HG03342 (cell line): ENCODE measurements at regions not wholly inside any gene's neighbourhood (a gene's known extent, or its start where the extent isn't known, plus 50 kb on each side); places are given as distances from the start of the nearest gene placed in this dataset.

Experiments
- ATAC-seq: cut with Tn5 transposase; IDR thresholded peaks from one replicate; pipeline ENCODE4 v1.9.1; 2021; ENCODE audit warnings: mild to moderate bottlenecking, moderate library complexity; ENCODE audit not compliant: unreplicated experiment

- ATAC-seq, result no peak
Measured at GRCh38 chr1:56320464-56321149, 258.8 kb downstream of the PLPP3 start.

GRCh38 chr1:56317722-56318121 lies 261.6 kb downstream of the PLPP3 start:
- no peak for ATAC-seq

DNA sequence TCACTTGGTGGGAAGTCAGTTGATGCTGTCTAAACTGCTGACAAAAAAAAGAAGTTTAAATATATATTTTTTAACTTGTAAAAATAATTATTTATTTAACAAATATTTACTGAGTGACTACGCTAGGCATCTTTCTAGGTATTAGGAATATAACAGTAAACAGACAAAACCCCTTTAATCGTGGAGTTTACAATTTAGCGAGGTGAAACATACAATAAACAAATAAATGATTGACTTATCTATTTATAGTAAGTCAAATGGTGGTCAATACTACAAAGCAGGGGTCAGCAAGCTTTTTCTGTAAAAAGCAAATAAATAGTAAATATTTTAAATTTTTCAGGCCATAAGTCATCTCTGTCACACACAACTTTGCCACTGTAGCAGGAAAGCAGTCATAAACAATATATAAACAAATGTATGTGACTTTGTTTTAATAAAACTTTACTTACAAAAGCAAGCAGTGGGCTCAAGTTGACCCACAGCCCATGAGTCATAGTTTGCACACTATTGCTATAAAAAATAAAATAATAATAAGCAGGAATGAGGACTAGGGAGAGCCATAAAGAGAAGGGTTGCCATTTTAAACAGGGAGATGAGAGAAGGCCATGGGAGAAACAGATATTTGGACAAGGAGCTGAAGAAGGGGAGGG lies 263.9 kb downstream of the PLPP3 start:
- ATAC-seq, result no peak

- ATAC-seq, result no peak
Measured at GRCh38 chr1:56313560-56313959, 265.8 kb downstream of the PLPP3 start.

DNA sequence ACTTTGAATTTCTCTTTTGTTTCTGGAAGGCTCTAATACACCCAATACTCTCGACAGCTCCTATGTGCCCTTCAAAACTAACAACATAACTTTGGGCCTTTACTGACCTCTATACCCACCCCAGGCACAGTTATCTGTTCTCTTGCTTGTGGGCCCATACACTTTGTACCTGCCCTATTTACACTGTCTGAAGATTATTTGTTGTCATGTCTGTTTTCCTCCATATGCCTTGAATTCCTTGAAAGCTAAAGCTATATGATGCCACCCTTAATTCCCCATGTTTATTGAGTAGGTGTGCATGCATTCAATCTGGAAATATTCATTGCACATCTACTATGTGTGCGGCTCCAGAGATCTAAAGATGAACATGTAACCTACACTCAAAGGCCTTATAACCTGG lies 267.6 kb downstream of the PLPP3 start:
- no peak for ATAC-seq

DNA sequence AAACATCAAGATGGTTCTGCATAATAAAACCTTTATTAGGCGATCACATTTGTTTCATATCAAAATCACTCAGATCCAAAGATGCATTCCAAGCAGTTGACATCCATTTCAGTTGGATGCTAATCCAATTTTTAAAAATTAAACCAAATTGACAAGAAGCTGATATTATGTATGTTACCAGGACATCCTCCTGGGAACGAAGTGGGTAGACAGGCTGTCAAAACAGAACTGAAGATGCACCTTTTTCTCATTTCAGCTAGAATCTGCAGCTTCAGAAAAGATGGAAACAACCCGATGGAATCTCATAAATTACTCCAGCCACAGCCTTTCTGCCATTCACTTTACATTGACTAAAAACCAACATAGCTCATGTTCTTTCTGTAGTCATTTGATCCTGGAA lies 268.4 kb downstream of the PLPP3 start:
- ATAC-seq, result no peak

- no peak for ATAC-seq
Measured at GRCh38 chr1:56309065-56309464, 270.3 kb downstream of the PLPP3 start.

- no peak for ATAC-seq
Measured at GRCh38 chr1:56304975-56305374, 274.4 kb downstream of the PLPP3 start.

- no peak for ATAC-seq
Measured at GRCh38 chr1:56303805-56304204, 275.6 kb downstream of the PLPP3 start.

DNA sequence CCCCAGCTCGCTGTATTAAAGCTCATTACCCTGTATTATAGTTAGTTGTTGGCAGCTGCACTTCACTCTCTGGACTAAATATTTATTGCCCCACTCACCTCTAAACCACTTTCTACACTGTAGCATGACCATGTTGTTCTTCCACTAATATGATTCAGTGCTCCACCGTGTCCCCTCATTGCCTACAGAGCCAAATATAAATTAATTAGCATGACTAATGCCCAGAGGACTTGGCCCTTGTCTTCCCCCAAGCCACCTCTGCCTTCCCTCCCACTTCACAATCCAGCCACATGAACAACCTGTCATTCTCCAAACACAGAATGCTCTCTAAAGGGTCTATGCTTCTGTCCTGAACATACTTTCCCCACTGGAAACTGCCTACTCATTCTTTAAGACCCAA lies 276.5 kb downstream of the PLPP3 start:
- ATAC-seq, result no peak

- no peak for ATAC-seq
Measured at GRCh38 chr1:56301791-56302190, 277.6 kb downstream of the PLPP3 start.

DNA sequence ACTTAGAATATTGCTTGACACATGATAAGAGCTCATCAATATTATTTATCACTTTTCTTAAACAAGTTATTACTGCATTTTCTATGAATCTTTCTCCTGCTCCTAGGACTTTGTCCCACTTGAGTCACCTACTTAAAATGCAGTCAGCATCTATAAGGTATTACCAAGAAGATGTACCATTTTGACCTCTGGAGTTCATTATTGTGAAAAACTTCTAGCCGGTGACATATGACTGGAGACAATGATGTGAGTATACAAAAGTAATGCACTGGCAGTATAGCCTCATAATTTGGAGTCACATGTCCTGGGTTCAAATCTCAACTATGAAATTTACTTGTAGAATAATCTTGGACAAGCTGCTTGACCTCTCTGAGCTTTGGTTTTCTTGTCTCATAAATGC lies 278.5 kb downstream of the PLPP3 start:
- ATAC-seq, result no peak

GRCh38 chr1:56298866-56299265 lies 280.5 kb downstream of the PLPP3 start:
- ATAC-seq, result no peak

GRCh38 chr1:56297904-56298303 lies 281.5 kb downstream of the PLPP3 start:
- ATAC-seq, result no peak

DNA sequence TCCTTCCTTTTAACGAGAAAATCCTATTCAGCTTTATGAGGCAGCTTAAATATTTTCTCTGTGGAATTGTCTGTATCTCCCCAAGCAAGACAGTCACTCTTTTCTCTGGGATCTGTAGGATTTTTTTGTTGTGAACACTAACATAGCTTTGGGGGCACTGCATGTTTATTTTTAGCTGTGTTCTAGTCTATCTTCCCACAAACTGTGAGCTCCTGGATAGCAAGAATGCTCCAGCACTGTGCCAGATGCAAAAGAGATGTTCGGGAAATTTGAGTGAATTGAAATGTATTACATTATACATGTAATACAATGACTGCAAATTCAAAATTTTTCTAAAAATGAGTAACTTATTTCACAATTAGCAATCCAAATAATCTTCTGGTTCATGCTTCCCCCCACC lies 282.2 kb downstream of the PLPP3 start:
- no peak for ATAC-seq

- no peak for ATAC-seq
Measured at GRCh38 chr1:56295949-56296929, 283.1 kb downstream of the PLPP3 start.

- ATAC-seq, result no peak
Measured at GRCh38 chr1:56291374-56291919, 287.9 kb downstream of the PLPP3 start.

DNA sequence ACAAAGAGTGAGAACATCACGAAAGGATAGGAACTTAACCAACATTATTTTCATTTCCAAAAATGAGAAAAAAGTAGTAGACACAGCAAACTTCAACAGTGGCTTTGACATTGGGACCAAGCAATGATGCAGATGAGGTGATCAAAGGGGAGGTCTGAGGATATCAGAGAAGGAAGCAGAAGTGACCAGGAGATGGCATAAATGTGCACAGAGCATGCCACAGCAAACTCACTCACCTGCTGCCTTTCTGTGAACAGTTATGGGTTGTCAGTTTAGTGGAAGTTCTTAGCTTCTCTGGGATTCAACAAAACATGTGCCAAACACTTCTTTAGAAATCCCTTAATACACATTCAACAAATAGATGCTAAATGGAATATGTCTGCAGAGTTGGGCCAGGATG lies 290.1 kb downstream of the PLPP3 start:
- no peak for ATAC-seq

DNA sequence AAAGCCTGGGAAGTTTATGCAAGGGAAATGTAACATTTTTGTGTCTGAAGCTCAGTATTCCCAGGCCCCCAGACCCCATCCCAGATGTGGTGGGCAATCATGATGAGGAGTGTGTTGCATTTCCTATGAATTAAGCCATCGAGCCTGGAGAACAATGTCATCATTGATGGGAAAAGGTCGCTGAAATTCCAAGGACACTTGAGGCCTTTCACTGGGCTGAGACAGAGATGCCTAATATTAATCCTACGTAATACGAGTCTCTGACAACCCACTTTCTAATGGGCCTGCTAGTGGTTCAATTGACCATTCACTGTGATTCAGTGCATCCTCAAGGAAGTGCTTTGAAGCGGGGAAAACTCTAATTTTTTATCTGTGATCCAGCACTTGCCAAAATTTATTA lies 291.6 kb downstream of the PLPP3 start:
- ATAC-seq, result no peak

- ATAC-seq, result no peak
Measured at GRCh38 chr1:56286956-56287355, 292.4 kb downstream of the PLPP3 start.

DNA sequence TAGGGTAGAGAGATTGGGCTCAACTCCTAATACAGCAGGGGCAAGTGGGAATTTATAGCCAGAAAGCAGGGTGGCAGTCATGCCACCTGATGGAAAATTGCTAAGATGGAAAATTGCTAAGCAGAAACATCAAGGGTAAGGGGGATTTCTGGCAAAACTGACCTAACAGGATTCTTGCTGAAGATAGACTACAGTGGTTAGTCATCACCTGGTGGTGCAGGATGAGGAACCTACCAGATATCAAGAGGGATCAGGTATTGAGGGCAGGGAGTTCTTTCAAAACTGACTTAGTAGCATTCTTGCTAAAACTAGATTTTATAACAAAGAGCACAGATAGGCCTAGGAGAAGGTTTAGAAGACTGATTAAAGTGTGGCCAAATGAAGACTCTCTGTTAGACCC lies 292.9 kb downstream of the PLPP3 start:
- no peak for ATAC-seq
